ENCODE measurements at regions not wholly inside any gene's neighbourhood (a gene's known extent, or its start where the extent isn't known, plus 50 kb on each side); places are given as distances from the start of the nearest gene placed in this dataset.

- no peaks in the 10 kb centered on the region for H3K4me1 ChIP-seq
- no peak for TF ChIP-seq POLR2A (IDR thresholded peaks at IDR 0.05)
- no peak for TF ChIP-seq EP300 (IDR thresholded peaks at IDR 0.05)
- no peak for TF ChIP-seq CTCF (IDR thresholded peaks at IDR 0.05)
- no peak for TF ChIP-seq POLR2AphosphoS5 (IDR thresholded peaks at IDR 0.05)
- H3K36me3 ChIP-seq = no peaks in the 10 kb centered on the region
- no peak for ATAC-seq
- WGBS, 2 donors (ENCODE audit: low coverage in 1 of 2) = 0 to 6% methylated on average over 1 to 2 of the region's 2 CpGs
- no peaks in the 10 kb centered on the region for H3K9me3 ChIP-seq
- no peak overlapping the region for H3K27ac ChIP-seq
- no peak overlapping the region for H3K4me3 ChIP-seq
- H3K27me3 ChIP-seq = no peaks in the 10 kb centered on the region
These were observed 121.8 kb upstream of the CADM2 start for GRCh38 chr3:84836961-84837360.

DNA sequence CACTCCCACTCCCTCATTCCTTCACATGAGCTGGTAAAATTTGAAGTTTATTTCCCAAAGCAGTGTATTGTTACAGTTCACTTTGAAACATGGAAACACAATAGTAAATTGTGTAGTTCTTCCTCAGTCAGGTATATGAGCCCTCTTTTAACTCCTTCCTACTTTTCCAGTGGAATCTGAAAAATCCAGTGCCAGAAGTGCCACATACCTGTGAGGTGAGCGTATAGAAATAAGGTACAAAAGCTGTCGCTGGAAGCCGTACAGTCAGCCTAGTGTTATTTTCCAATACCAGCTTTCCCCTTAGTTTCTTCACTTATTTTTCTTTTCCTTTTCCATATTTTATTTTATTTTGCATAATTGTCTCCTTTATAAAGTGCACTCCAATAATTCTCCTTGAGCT is 81.7 kb upstream of the CADM2 start:
- H3K9me3 ChIP-seq = no peaks in the 10 kb centered on the region
- H3K27ac ChIP-seq = no peak overlapping the region
- no peaks in the 10 kb centered on the region for H3K36me3 ChIP-seq
- no peaks in the 10 kb centered on the region for H3K27me3 ChIP-seq
- 85 to 100% methylated on average over 1 to 3 of the region's 3 CpGs for WGBS, 2 donors (ENCODE audit: low coverage in 1 of 2)
- H3K4me3 ChIP-seq = no peak overlapping the region
- TF ChIP-seq POLR2A (IDR thresholded peaks at IDR 0.05) (no peak), POLR2AphosphoS5 (IDR thresholded peaks at IDR 0.05) (no peak), CTCF (IDR thresholded peaks at IDR 0.05) (no peak), EP300 (IDR thresholded peaks at IDR 0.05) (no peak)
- no peaks in the 10 kb centered on the region for H3K4me1 ChIP-seq
- no peak for ATAC-seq

DNA sequence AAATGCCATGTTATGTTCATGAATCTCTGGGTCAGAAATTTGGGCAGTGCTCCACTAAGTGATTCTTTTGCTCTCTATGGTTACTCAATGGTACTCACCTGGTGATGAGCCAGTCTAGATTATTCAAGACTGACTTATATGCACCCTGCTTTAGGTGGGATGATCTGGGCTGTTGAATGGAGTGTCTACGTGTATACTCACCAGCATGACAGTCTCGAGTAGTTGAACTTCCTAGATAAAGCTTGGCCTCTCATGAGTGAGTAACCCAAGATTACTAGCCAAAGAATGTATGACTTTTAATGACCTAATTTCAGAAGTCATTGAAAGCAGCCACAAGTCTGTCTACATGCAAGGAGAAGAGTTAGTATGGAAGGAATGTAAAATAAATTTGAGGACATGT is 77.5 kb upstream of the CADM2 start:
- TF ChIP-seq EP300 (IDR thresholded peaks at IDR 0.05) = no peak
- TF ChIP-seq POLR2A (IDR thresholded peaks at IDR 0.05) = no peak
- no peak for TF ChIP-seq POLR2AphosphoS5 (IDR thresholded peaks at IDR 0.05)
- TF ChIP-seq CTCF (IDR thresholded peaks at IDR 0.05) = no peak
- Histone ChIP-seq H3K27ac (no peak overlapping the region), H3K4me1 (no peaks in the 10 kb centered on the region), H3K36me3 (no peaks in the 10 kb centered on the region), H3K27me3 (no peaks in the 10 kb centered on the region), H3K9me3 (no peaks in the 10 kb centered on the region), H3K4me3 (no peak overlapping the region)
- ATAC-seq = no peak
- 88 to 93% methylated on average over 1 to 2 of the region's 2 CpGs for WGBS, 2 donors (ENCODE audit: low coverage in 1 of 2)

DNA sequence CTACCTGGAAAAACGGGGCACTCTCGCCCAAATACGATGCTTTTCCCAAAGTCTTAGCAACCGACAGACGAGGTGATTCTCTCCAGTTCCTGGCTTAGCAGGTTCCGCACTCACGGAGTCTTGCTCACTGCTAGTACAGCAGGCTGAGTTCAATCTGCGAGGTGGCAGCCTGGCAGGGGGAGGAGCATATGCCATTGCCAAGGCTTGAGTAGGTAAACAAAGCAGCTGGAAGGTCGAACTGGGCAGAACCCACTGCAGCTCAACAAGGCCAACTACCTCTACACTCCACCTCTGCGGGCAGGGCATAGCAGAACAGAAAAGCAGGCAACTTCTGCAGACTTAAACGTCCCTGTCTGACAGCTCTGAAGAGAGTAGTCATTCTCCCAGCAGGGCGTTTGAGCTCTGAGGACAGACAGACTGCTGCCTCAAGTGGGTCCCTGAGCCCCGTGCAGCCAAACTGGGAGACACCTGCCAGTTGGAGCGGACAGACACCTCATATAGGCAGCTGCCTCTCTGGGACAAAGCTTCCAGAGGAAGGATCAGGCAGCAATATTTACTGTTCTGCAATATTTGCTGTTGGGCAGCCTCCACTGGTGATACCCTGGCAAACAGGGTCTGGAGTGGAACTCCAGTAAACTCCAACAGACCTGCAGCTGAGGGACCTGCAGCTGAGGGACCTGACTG is 73.4 kb upstream of the CADM2 start:
- WGBS, 2 donors (ENCODE audit: low coverage in 1 of 2) = 73 to 80% methylated on average over 3 to 7 of the region's 14 CpGs
- Histone ChIP-seq H3K27me3 (no peaks in the 10 kb centered on the region), H3K36me3 (no peaks in the 10 kb centered on the region), H3K4me3 (no peak overlapping the region), H3K9me3 (peaks cover 0 to 4% (median 0%) of the 10 kb centered on the region in 3 donors), H3K4me1 (no peaks in the 10 kb centered on the region), H3K27ac (no peak overlapping the region)
- TF ChIP-seq EP300 (IDR thresholded peaks at IDR 0.05) = no peak
- no peak for TF ChIP-seq CTCF (IDR thresholded peaks at IDR 0.05)
- TF ChIP-seq POLR2A (IDR thresholded peaks at IDR 0.05) = no peak
- TF ChIP-seq POLR2AphosphoS5 (IDR thresholded peaks at IDR 0.05) = no peak
- ATAC-seq = no peak

- H3K9me3 ChIP-seq = peaks cover 0 to 23% (median 0%) of the 10 kb centered on the region in 3 donors
- H3K27ac ChIP-seq = no peak overlapping the region
- no peak for ATAC-seq
- no peaks in the 10 kb centered on the region for H3K36me3 ChIP-seq
- 71 to 100% methylated on average over 1 of the region's 1 CpG for WGBS, 2 donors (ENCODE audit: low coverage in 1 of 2)
- TF ChIP-seq EP300 (IDR thresholded peaks at IDR 0.05) (no peak), CTCF (IDR thresholded peaks at IDR 0.05) (no peak), POLR2A (IDR thresholded peaks at IDR 0.05) (no peak), POLR2AphosphoS5 (IDR thresholded peaks at IDR 0.05) (no peak)
- no peaks in the 10 kb centered on the region for H3K27me3 ChIP-seq
- no peak overlapping the region for H3K4me3 ChIP-seq
- H3K4me1 ChIP-seq = no peaks in the 10 kb centered on the region
These were observed 66.9 kb upstream of the CADM2 start for GRCh38 chr3:84891851-84892250.

Measured in gastroesophageal sphincter (tissue), 4 donors.